CD4-positive, alpha-beta T cell (primary cell): ENCODE measurements at regions not wholly inside any gene's neighbourhood (a gene's known extent, or its start where the extent isn't known, plus 50 kb on each side); places are given as distances from the start of the nearest gene placed in this dataset.

Experiments
- ATAC-seq: fragments of 200-7000 bp; cut with Tn5 transposase; one replicate; pipeline ENCODE4 v1.10.0; 2022; ENCODE audit warnings: mild to moderate bottlenecking; ENCODE audit not compliant: poor library complexity
- CTCF ChIA-PET: fragments of 350-600 bp; sonication (Branson Sonifier 250); formaldehyde crosslinking; loops from one replicate; lab custom pipeline; 2021; ENCODE audit warnings: antibody characterized with exemption, inconsistent platforms; lab: Charles Lee
- POLR2A ChIA-PET: fragments of 350-600 bp; sonication (Branson Sonifier 250); formaldehyde crosslinking; loops from one replicate; lab custom pipeline; 2021; ENCODE audit warnings: antibody characterized with exemption, inconsistent platforms; lab: Charles Lee
- DNase-seq, 14 experiments: peaks; one replicate each; pipeline ENCODE4 v3.0.0-alpha.2; 2013 to 2020; ENCODE audit warnings: mixed read lengths in 2 of 14
- H3K27ac ChIP-seq, 2 donors: one replicate each; pipeline versions ENCODE4 v1.5.1 to v1.7.0; 2013; ENCODE audit warnings: low read length in 2 of 2, low read depth in 1 of 2, mild to moderate bottlenecking in 1 of 2
- H3K27me3 ChIP-seq, 2 experiments: 1 replicate in 1 of 2; 2 replicates in 1 of 2; pipeline versions ENCODE4 v1.6.1 to v1.7.0; 2013; ENCODE audit warnings: low read length in 2 of 2, control low read depth in 1 of 2, mild to moderate bottlenecking in 1 of 2, moderate library complexity in 1 of 2; ENCODE audit not compliant: insufficient read depth in 2 of 2, control insufficient read depth in 1 of 2
- H3K36me3 ChIP-seq: one replicate; pipeline ENCODE4 v1.6.1; 2013; ENCODE audit warnings: low read length, control low read depth; ENCODE audit not compliant: insufficient read depth
- H3K4me1 ChIP-seq: one replicate; pipeline ENCODE4 v1.6.1; 2013; ENCODE audit warnings: low read length, control low read depth; ENCODE audit not compliant: insufficient read depth
- H3K4me3 ChIP-seq: one replicate; pipeline ENCODE4 v1.5.1; 2013; ENCODE audit warnings: mild to moderate bottlenecking, low read length, moderate library complexity
- H3K9me3 ChIP-seq, 2 experiments: 1 replicate in 1 of 2; 2 replicates in 1 of 2; pipeline versions ENCODE4 v1.6.1 to v1.7.0; 2013; ENCODE audit warnings: low read length in 2 of 2, mild to moderate bottlenecking in 2 of 2, control low read depth in 1 of 2, moderate library complexity in 1 of 2; ENCODE audit not compliant: control insufficient read depth in 1 of 2, insufficient read depth in 1 of 2
- H3K27ac Mint-ChIP-seq: one replicate; pipeline ENCODE4 v1.8.0; 2020; ENCODE audit warnings: mixed read lengths
- H3K27me3 Mint-ChIP-seq: one replicate; pipeline ENCODE4 v1.8.0; 2021; ENCODE audit warnings: mixed read lengths
- H3K36me3 Mint-ChIP-seq: one replicate; pipeline ENCODE4 v1.8.0; 2021; ENCODE audit warnings: low read depth, mixed read lengths
- H3K4me1 Mint-ChIP-seq: one replicate; pipeline ENCODE4 v1.8.0; 2021; ENCODE audit warnings: low read depth, mixed read lengths
- H3K4me3 Mint-ChIP-seq: one replicate; pipeline ENCODE4 v1.8.0; 2020; ENCODE audit warnings: mild to moderate bottlenecking, mixed read lengths
- H3K9me3 Mint-ChIP-seq: one replicate; pipeline ENCODE4 v1.8.0; 2020; ENCODE audit warnings: mixed read lengths
- CTCF ChIP-seq: fragments of 200-600 bp; IDR thresholded peaks from one replicate; pipeline ENCODE4 v1.8.0; 2022; ENCODE audit warnings: antibody characterized with exemption, mild to moderate bottlenecking
- intact Hi-C, 2 experiments: fragments of 100-400 bp; cut with DNase I in 1 of 2; cut with micrococcal nuclease in 1 of 2; formaldehyde crosslinking; loops; one replicate each; pipeline versions ENCODE4 v1.15.1 to v1.9.0; 2023 to 2025; cut with DNase I, micrococcal nuclease

- intact Hi-C loops, result no loop called here
- no peak overlapping the region for H3K27ac ChIP-seq
- no peak overlapping the region for H3K4me3 ChIP-seq
- no peak for TF ChIP-seq CTCF
- no peaks in the 10 kb centered on the region for H3K36me3 ChIP-seq
- DNase-seq (no peak), ATAC-seq (no peak)
- ChIA-PET CTCF (no interaction called here), POLR2A (no interaction called here)
- H3K36me3 Mint-ChIP-seq, result no peaks in the 10 kb centered on the region
- no peak overlapping the region for H3K27ac Mint-ChIP-seq
- peaks cover 0 to 3% of the 10 kb centered on the region in 2 experiments for H3K9me3 ChIP-seq
- H3K9me3 Mint-ChIP-seq, result no peaks in the 10 kb centered on the region
- H3K4me1 Mint-ChIP-seq, result no peaks in the 10 kb centered on the region
- no peaks in the 10 kb centered on the region for H3K4me1 ChIP-seq
- no peak overlapping the region for H3K4me3 Mint-ChIP-seq
- H3K27me3 ChIP-seq, result peaks cover 10 to 16% of the 10 kb centered on the region in 2 experiments
- H3K27me3 Mint-ChIP-seq, result peaks cover 30% of the 10 kb centered on the region
These were observed 292.4 kb upstream of the USP24 start for GRCh38 chr1:55507578-55507931.

GRCh38 chr1:55506740-55507577, 291.8 kb upstream of the USP24 start:
- ATAC-seq, result no peak
- H3K27me3 Mint-ChIP-seq, result peaks cover 33% of the 10 kb centered on the region

GRCh38 chr1:55505326-55505725, 290.2 kb upstream of the USP24 start:
- POLR2A ChIA-PET, result no interaction called here
- TF ChIP-seq CTCF, result no peak
- Mint-ChIP-seq H3K9me3 (no peaks in the 10 kb centered on the region), H3K36me3 (no peaks in the 10 kb centered on the region), H3K27me3 (peaks cover 38% of the 10 kb centered on the region), H3K4me1 (no peaks in the 10 kb centered on the region), H3K4me3 (no peak overlapping the region), H3K27ac (no peak overlapping the region)
- H3K9me3 ChIP-seq, result peaks cover 0 to 3% of the 10 kb centered on the region in 2 experiments
- ATAC-seq (no peak), DNase-seq (no peak)
- CTCF ChIA-PET, result no interaction called here
- intact Hi-C loops, result no loop called here
- H3K36me3 ChIP-seq, result no peaks in the 10 kb centered on the region
- H3K4me1 ChIP-seq, result no peaks in the 10 kb centered on the region
- H3K27ac ChIP-seq, result no peak overlapping the region
- H3K4me3 ChIP-seq, result no peak overlapping the region
- peaks cover 10 to 16% of the 10 kb centered on the region in 2 experiments for H3K27me3 ChIP-seq

More at GRCh38 chr1:55506740-55507577, 291.8 kb upstream of the USP24 start:
- Mint-ChIP-seq H3K36me3 (no peaks in the 10 kb centered on the region), H3K27ac (no peak overlapping the region), H3K4me3 (no peak overlapping the region), H3K9me3 (no peaks in the 10 kb centered on the region), H3K4me1 (no peaks in the 10 kb centered on the region)
- H3K36me3 ChIP-seq, result no peaks in the 10 kb centered on the region
- ChIA-PET POLR2A (no interaction called here), CTCF (no interaction called here)
- no peak overlapping the region for H3K27ac ChIP-seq
- TF ChIP-seq CTCF, result no peak
- no peak for DNase-seq
- peaks cover 10 to 16% of the 10 kb centered on the region in 2 experiments for H3K27me3 ChIP-seq
- H3K9me3 ChIP-seq, result peaks cover 0 to 3% of the 10 kb centered on the region in 2 experiments
- intact Hi-C loops, result no loop called here
- H3K4me1 ChIP-seq, result no peaks in the 10 kb centered on the region
- H3K4me3 ChIP-seq, result no peak overlapping the region
